PC-9 (cell line): ENCODE measurements at regions not wholly inside any gene's neighbourhood (a gene's known extent, or its start where the extent isn't known, plus 50 kb on each side); places are given as distances from the start of the nearest gene placed in this dataset.

Source experiments
- BruUV-seq: library from RNA; stranded (reverse); fragments of 400-500 nt; replicated peaks from 2 replicates; lab custom pipeline; 2021; lab: Mats Ljungman, UMichigan
- CTCF ChIA-PET: fragments of 300-600 bp; sonication (Branson Sonifier 250); formaldehyde crosslinking; loops from one replicate; lab custom pipeline; 2022; ENCODE audit warnings: antibody characterized with exemption; lab: Charles Lee
- POLR2A ChIA-PET: fragments of 300-600 bp; sonication (Branson Sonifier 250); formaldehyde crosslinking; loops from one replicate; lab custom pipeline; 2022; ENCODE audit warnings: antibody characterized with exemption; ENCODE audit not compliant: unreplicated experiment; lab: Charles Lee
- DNase-seq, 2 experiments: peaks; one replicate each; pipeline versions ENCODE4 v3.0.0 to v3.0.0-alpha.2; 2015 to 2022; ENCODE audit warnings: mixed read lengths in 1 of 2
- H2AFZ ChIP-seq: fragments of 200-600 bp; sonication (generic); 2 replicates; pipeline ENCODE4 v1.8.1; 2017; ENCODE audit warnings: antibody characterized with exemption
- H3F3A ChIP-seq: fragments of 200-600 bp; sonication (generic); 2 replicates; pipeline ENCODE4 v1.8.1; 2017; ENCODE audit warnings: antibody characterized with exemption, mild to moderate bottlenecking, low read depth; ENCODE audit not compliant: insufficient read depth
- H3K27ac ChIP-seq: fragments of 200-600 bp; sonication (generic); 2 replicates; pipeline ENCODE4 v1.6.1; 2016; ENCODE audit warnings: mixed run types
- H3K27me3 ChIP-seq: fragments of 200-600 bp; sonication (generic); 2 replicates; pipeline ENCODE4 v1.6.1; 2016; ENCODE audit warnings: low read depth, mixed run types; ENCODE audit not compliant: insufficient read depth
- H3K36me3 ChIP-seq: fragments of 200-600 bp; sonication (generic); 2 replicates; pipeline ENCODE4 v1.6.1; 2016; ENCODE audit warnings: low read depth, mixed run types
- H3K4me1 ChIP-seq: fragments of 200-600 bp; sonication (generic); replicated peaks from 2 replicates; pipeline ENCODE4 v1.6.1; 2016; ENCODE audit warnings: mixed run types; ENCODE audit not compliant: insufficient read depth
- H3K4me2 ChIP-seq: fragments of 200-600 bp; sonication (generic); 2 replicates; pipeline ENCODE4 v1.6.1; 2017; ENCODE audit warnings: mixed run types
- H3K4me3 ChIP-seq: fragments of 200-600 bp; sonication (generic); 2 replicates; pipeline ENCODE4 v1.6.1; 2016; ENCODE audit warnings: mixed run types
- H3K79me2 ChIP-seq: fragments of 200-600 bp; sonication (generic); 2 replicates; pipeline ENCODE4 v1.6.1; 2017; ENCODE audit warnings: low read depth, mixed run types
- H3K9me2 ChIP-seq: fragments of 200-600 bp; sonication (generic); 2 replicates; pipeline ENCODE4 v1.8.1; 2017; ENCODE audit warnings: mild to moderate bottlenecking; ENCODE audit not compliant: insufficient read depth
- H3K9me3 ChIP-seq: fragments of 200-600 bp; sonication (generic); 2 replicates; pipeline ENCODE4 v1.8.1; 2016; ENCODE audit warnings: low read depth; ENCODE audit not compliant: insufficient read depth
- H4K20me1 ChIP-seq: fragments of 200-600 bp; sonication (generic); 2 replicates; pipeline ENCODE4 v1.8.1; 2017; ENCODE audit not compliant: insufficient read depth
- CTCF ChIP-seq: fragments of 200-600 bp; sonication (generic); conservative IDR thresholded peaks from 2 replicates; pipeline ENCODE4 v1.6.1; 2017; ENCODE audit warnings: mixed run types, antibody characterized with exemption, mild to moderate bottlenecking, moderate library complexity
- EZH2 ChIP-seq: fragments of 200-600 bp; sonication (generic); IDR thresholded peaks from 2 replicates; pipeline ENCODE4 v1.8.0; 2017; ENCODE audit warnings: antibody characterized with exemption, low read depth
- intact Hi-C: fragments of 100-400 bp; cut with micrococcal nuclease; formaldehyde crosslinking; loops from one replicate; pipeline ENCODE4 v1.10.0; 2022; ENCODE audit not compliant: unreplicated experiment

- intact Hi-C loops, result no loop called here
- no TSS peak for BruUV-seq
- no peak overlapping the region for H2AFZ ChIP-seq
- H3K4me3 ChIP-seq, result no peak overlapping the region
- H3F3A ChIP-seq, result peaks cover 22% of the 10 kb centered on the region
- no peaks in the 10 kb centered on the region for H3K36me3 ChIP-seq
- ChIA-PET CTCF (no interaction called here), POLR2A (no interaction called here)
- no peaks in the 10 kb centered on the region for H3K9me2 ChIP-seq
- no peaks in the 10 kb centered on the region for H3K9me3 ChIP-seq
- no peak for TF ChIP-seq CTCF
- peaks cover 26% of the 10 kb centered on the region for H3K4me1 ChIP-seq
- DNase-seq, result no peak
- peaks cover 4% of the 10 kb centered on the region; the same call in 1 of the 2 replicates for H3K27me3 ChIP-seq
- H3K27ac ChIP-seq, result no peak overlapping the region
- no peaks in the 10 kb centered on the region for H3K79me2 ChIP-seq
- H3K4me2 ChIP-seq, result no peak overlapping the region
- H4K20me1 ChIP-seq, result no peaks in the 10 kb centered on the region
Observed at GRCh38 chr1:110773813-110774212, 99.1 kb upstream of the KCNA3 start.

GRCh38 chr1:110771245-110772022, 96.7 kb upstream of the KCNA3 start:
- peak overlapping the region; percentile 46 for H3K4me2 ChIP-seq
- H3K27ac ChIP-seq, result peak overlapping the region; percentile 71
- POLR2A ChIA-PET, result no interaction called here
- no peaks in the 10 kb centered on the region for H4K20me1 ChIP-seq
- TF ChIP-seq EZH2, result no peak
- no peak for TF ChIP-seq CTCF
- H3K4me1 ChIP-seq, result peaks cover 26% of the 10 kb centered on the region
- peaks cover 22% of the 10 kb centered on the region for H3F3A ChIP-seq
- CTCF ChIA-PET, result no interaction called here
- H2AFZ ChIP-seq, result no peak overlapping the region
- no peaks in the 10 kb centered on the region for H3K27me3 ChIP-seq
- H3K4me3 ChIP-seq, result no peak overlapping the region
- no peaks in the 10 kb centered on the region for H3K36me3 ChIP-seq
- DNase-seq, result peak; percentile 59 to 95
- H3K79me2 ChIP-seq, result no peaks in the 10 kb centered on the region
- no peaks in the 10 kb centered on the region for H3K9me2 ChIP-seq
- no TSS peak for BruUV-seq
- intact Hi-C loops, result loop anchor here (2.0 kb wide), 1 partner anchor 139 kb away; no protein-coding TSS in a partner anchor
- no peaks in the 10 kb centered on the region for H3K9me3 ChIP-seq

- CTCF ChIA-PET, result no interaction called here
- Histone ChIP-seq H3K36me3 (no peaks in the 10 kb centered on the region), H3K4me1 (peaks cover 26% of the 10 kb centered on the region), H3K9me2 (no peaks in the 10 kb centered on the region), H3K4me2 (peak overlapping the region; percentile 46), H3F3A (peaks cover 22% of the 10 kb centered on the region), H2AFZ (no peak overlapping the region), H4K20me1 (no peaks in the 10 kb centered on the region), H3K27me3 (no peaks in the 10 kb centered on the region), H3K79me2 (no peaks in the 10 kb centered on the region), H3K9me3 (no peaks in the 10 kb centered on the region), H3K4me3 (no peak overlapping the region), H3K27ac (peak overlapping the region; percentile 71)
- intact Hi-C loops, result loop anchor here (2.0 kb wide), 1 partner anchor 138 kb away; no protein-coding TSS in a partner anchor
- no TSS peak for BruUV-seq
- DNase-seq, result peak; percentile 23 to 83
- POLR2A ChIA-PET, result no interaction called here
- no peak for TF ChIP-seq EZH2
- no peak for TF ChIP-seq CTCF
Observed at GRCh38 chr1:110770832-110771231, 96.1 kb upstream of the KCNA3 start.
